ENCODE measurements at regions not wholly inside any gene's neighbourhood (a gene's known extent, or its start where the extent isn't known, plus 50 kb on each side); places are given as distances from the start of the nearest gene placed in this dataset.

- Histone ChIP-seq H3K79me2 (ENCODE audit: low read length) (no peaks in the 10 kb centered on the region), H3K27ac (ENCODE audit: low read length) (no peak overlapping the region), H3F3A (ENCODE audit: insufficient read depth, low read length) (no peaks in the 10 kb centered on the region), H4K20me1 (ENCODE audit: insufficient read depth, low read length) (no peaks in the 10 kb centered on the region), H3K27me3 (replicated peaks; ENCODE audit: insufficient read depth, low read length) (no peaks in the 10 kb centered on the region), H3K4me2 (ENCODE audit: low read depth, low read length) (no peak overlapping the region), H3K4me3 (ENCODE audit: low read length) (no peak overlapping the region), H3K9me2 (replicated peaks; ENCODE audit: insufficient read depth, low read length) (no peaks in the 10 kb centered on the region), H3K9ac (ENCODE audit: low read length) (no peak overlapping the region), H3K4me1 (ENCODE audit: low read length) (no peaks in the 10 kb centered on the region), H3K9me3 (replicated peaks; ENCODE audit: insufficient read depth, low read length) (no peaks in the 10 kb centered on the region), H3K36me3 (replicated peaks; ENCODE audit: insufficient read depth, low read length) (no peaks in the 10 kb centered on the region), H2AFZ (ENCODE audit: low read length) (no peak overlapping the region)
- no peak for DNase-seq
- TF ChIP-seq EZH2phosphoT487 (IDR thresholded peaks at IDR 0.05; ENCODE audit: low read length) (no peak), CTCF (IDR thresholded peaks at IDR 0.05; ENCODE audit: low read length) (no peak), EZH2 (optimal IDR thresholded peaks at IDR 0.05; ENCODE audit: low read depth, low read length) (no peak)
Observed at GRCh38 chr5:4129523-4129922, 533.9 kb downstream of the IRX1 start.

GRCh38 chr5:4130819-4131218 lies 535.2 kb downstream of the IRX1 start:
- Histone ChIP-seq H4K20me1 (ENCODE audit: insufficient read depth, low read length) (no peaks in the 10 kb centered on the region), H3K9me2 (replicated peaks; ENCODE audit: insufficient read depth, low read length) (no peaks in the 10 kb centered on the region), H3K4me1 (ENCODE audit: low read length) (no peaks in the 10 kb centered on the region), H3K4me3 (ENCODE audit: low read length) (no peak overlapping the region), H3K27ac (ENCODE audit: low read length) (no peak overlapping the region), H3K27me3 (replicated peaks; ENCODE audit: insufficient read depth, low read length) (no peaks in the 10 kb centered on the region), H3K4me2 (ENCODE audit: low read depth, low read length) (no peak overlapping the region), H3F3A (ENCODE audit: insufficient read depth, low read length) (no peaks in the 10 kb centered on the region), H3K36me3 (replicated peaks; ENCODE audit: insufficient read depth, low read length) (no peaks in the 10 kb centered on the region), H3K79me2 (ENCODE audit: low read length) (no peaks in the 10 kb centered on the region), H3K9ac (ENCODE audit: low read length) (no peak overlapping the region), H2AFZ (ENCODE audit: low read length) (no peak overlapping the region), H3K9me3 (replicated peaks; ENCODE audit: insufficient read depth, low read length) (no peaks in the 10 kb centered on the region)
- DNase-seq: no peak
- no peak for TF ChIP-seq EZH2 (optimal IDR thresholded peaks at IDR 0.05; ENCODE audit: low read depth, low read length)
- no peak for TF ChIP-seq CTCF (IDR thresholded peaks at IDR 0.05; ENCODE audit: low read length)
- no peak for TF ChIP-seq EZH2phosphoT487 (IDR thresholded peaks at IDR 0.05; ENCODE audit: low read length)

GRCh38 chr5:4137781-4138180 lies 542.1 kb downstream of the IRX1 start:
- no peak for DNase-seq
- Histone ChIP-seq H3K4me3 (ENCODE audit: low read length) (no peak overlapping the region), H3K4me2 (ENCODE audit: low read depth, low read length) (no peak overlapping the region), H3K9ac (ENCODE audit: low read length) (no peak overlapping the region), H3F3A (ENCODE audit: insufficient read depth, low read length) (no peaks in the 10 kb centered on the region), H2AFZ (ENCODE audit: low read length) (no peak overlapping the region), H3K4me1 (ENCODE audit: low read length) (no peaks in the 10 kb centered on the region), H3K9me3 (replicated peaks; ENCODE audit: insufficient read depth, low read length) (peaks cover 3% of the 10 kb centered on the region; the same call in 1 of the 2 replicates), H4K20me1 (ENCODE audit: insufficient read depth, low read length) (no peaks in the 10 kb centered on the region), H3K9me2 (replicated peaks; ENCODE audit: insufficient read depth, low read length) (no peaks in the 10 kb centered on the region), H3K27ac (ENCODE audit: low read length) (no peak overlapping the region), H3K36me3 (replicated peaks; ENCODE audit: insufficient read depth, low read length) (no peaks in the 10 kb centered on the region), H3K79me2 (ENCODE audit: low read length) (no peaks in the 10 kb centered on the region), H3K27me3 (replicated peaks; ENCODE audit: insufficient read depth, low read length) (no peaks in the 10 kb centered on the region)
- TF ChIP-seq EZH2phosphoT487 (IDR thresholded peaks at IDR 0.05; ENCODE audit: low read length): no peak

DNA sequence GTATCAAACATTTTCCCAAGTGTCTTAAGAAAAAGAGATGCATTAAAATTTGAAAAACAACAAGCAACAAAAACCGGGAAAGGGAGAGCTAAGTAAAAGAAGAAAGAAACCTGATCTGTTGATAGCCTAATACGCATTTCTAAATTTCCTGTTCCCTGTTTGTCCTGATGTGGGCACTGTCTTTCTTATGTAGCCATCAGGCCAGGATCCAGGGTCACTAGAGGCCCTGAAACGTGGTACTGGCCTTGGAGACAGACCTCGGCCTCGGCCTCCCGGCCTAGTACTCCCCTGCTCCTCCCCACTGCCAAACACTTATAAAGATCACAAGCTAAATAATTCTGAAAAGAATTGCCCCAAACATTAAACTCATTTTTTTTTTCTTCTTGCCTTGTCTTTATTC lies 547.2 kb downstream of the IRX1 start:
- Histone ChIP-seq H3K27ac (ENCODE audit: low read length) (no peak overlapping the region), H3F3A (ENCODE audit: insufficient read depth, low read length) (no peaks in the 10 kb centered on the region), H3K36me3 (replicated peaks; ENCODE audit: insufficient read depth, low read length) (no peaks in the 10 kb centered on the region), H3K4me2 (ENCODE audit: low read depth, low read length) (no peak overlapping the region), H3K9ac (ENCODE audit: low read length) (no peak overlapping the region), H4K20me1 (ENCODE audit: insufficient read depth, low read length) (no peaks in the 10 kb centered on the region), H3K9me3 (replicated peaks; ENCODE audit: insufficient read depth, low read length) (peaks cover 3% of the 10 kb centered on the region; the same call in 1 of the 2 replicates), H3K4me3 (ENCODE audit: low read length) (no peak overlapping the region), H3K9me2 (replicated peaks; ENCODE audit: insufficient read depth, low read length) (no peaks in the 10 kb centered on the region), H3K27me3 (replicated peaks; ENCODE audit: insufficient read depth, low read length) (no peaks in the 10 kb centered on the region), H2AFZ (ENCODE audit: low read length) (no peak overlapping the region), H3K79me2 (ENCODE audit: low read length) (no peaks in the 10 kb centered on the region), H3K4me1 (ENCODE audit: low read length) (no peaks in the 10 kb centered on the region)
- no peak for DNase-seq
- TF ChIP-seq EZH2 (optimal IDR thresholded peaks at IDR 0.05; ENCODE audit: low read depth, low read length) (no peak), CTCF (IDR thresholded peaks at IDR 0.05; ENCODE audit: low read length) (no peak), EZH2phosphoT487 (IDR thresholded peaks at IDR 0.05; ENCODE audit: low read length) (no peak)

Data from MM.1S (cell line).